AG09309 (cell line): ENCODE measurements at regions not wholly inside any gene's neighbourhood (a gene's known extent, or its start where the extent isn't known, plus 50 kb on each side); places are given as distances from the start of the nearest gene placed in this dataset.
A peak's percentile ranks its signal among the peaks of the same experiment; 100 is the strongest.

ENCODE experiments used
- DNase-seq: peaks from one replicate; pipeline ENCODE4 v3.0.0-alpha.2; 2010; ENCODE audit warnings: low read depth
- H3K4me3 ChIP-seq: 2 replicates; pipeline ENCODE4 v1.5.1; 2011; ENCODE audit warnings: mild to moderate bottlenecking, low read depth, low read length, moderate library complexity; ENCODE audit not compliant: control insufficient read depth
- CTCF ChIP-seq: IDR thresholded peaks from 2 replicates; pipeline ENCODE4 v1.5.1; 2011; ENCODE audit warnings: mild to moderate bottlenecking, low read depth, low read length, inconsistent platforms; ENCODE audit not compliant: insufficient read depth, control insufficient read depth; ENCODE audit errors: missing control alignments

- TF ChIP-seq CTCF, result no peak
- no peak for DNase-seq
- H3K4me3 ChIP-seq, result no peak overlapping the region
These were observed 225.4 kb upstream of the TMEM72 start for GRCh38 chr10:44685747-44686146.

- no peak for DNase-seq
- H3K4me3 ChIP-seq, result no peak overlapping the region
- TF ChIP-seq CTCF, result peak; percentile 87
These were observed 221.8 kb upstream of the TMEM72 start for GRCh38 chr10:44689368-44689767.

- DNase-seq, result peak; percentile 88
- TF ChIP-seq CTCF, result no peak
- no peak overlapping the region for H3K4me3 ChIP-seq
These were observed 214.6 kb upstream of the TMEM72 start for GRCh38 chr10:44696496-44696895.

GRCh38 chr10:44697116-44697515 is 214.0 kb upstream of the TMEM72 start:
- no peak for TF ChIP-seq CTCF
- no peak overlapping the region for H3K4me3 ChIP-seq
- no peak for DNase-seq

- no peak for DNase-seq
- no peak for TF ChIP-seq CTCF
- no peak overlapping the region for H3K4me3 ChIP-seq
These were observed 208.6 kb upstream of the TMEM72 start for GRCh38 chr10:44702531-44702930.

- TF ChIP-seq CTCF, result no peak
- DNase-seq, result no peak
- no peak overlapping the region for H3K4me3 ChIP-seq
These were observed 207.6 kb upstream of the TMEM72 start for GRCh38 chr10:44703241-44704155.
